Upper lobe of left lung (tissue), 6 donors: ENCODE measurements at regions not wholly inside any gene's neighbourhood (a gene's known extent, or its start where the extent isn't known, plus 50 kb on each side); places are given as distances from the start of the nearest gene placed in this dataset.

ENCODE experiments used
- ATAC-seq, 2 donors: fragments of 200-7000 bp; cut with Tn5 transposase; one replicate each; pipeline ENCODE4 v1.9.1; 2022; ENCODE audit warnings: mild to moderate bottlenecking in 2 of 2, moderate library complexity in 2 of 2; ENCODE audit not compliant: low FRiP score in 2 of 2
- DNase-seq, 2 donors: peaks; one replicate each; pipeline ENCODE4 v3.0.0-alpha.2; 2019 to 2020
- H3K27ac ChIP-seq, 4 donors: fragments of 200-600 bp; sonication (generic); one replicate each; pipeline ENCODE4 v1.5.1; 2016 to 2019
- H3K27me3 ChIP-seq, 4 donors: fragments of 200-600 bp; sonication (generic); one replicate each; pipeline ENCODE4 v1.5.1; 2017 to 2019
- H3K36me3 ChIP-seq, 4 donors: fragments of 200-600 bp; sonication (generic); one replicate each; pipeline ENCODE4 v1.5.1; 2016 to 2019
- H3K4me1 ChIP-seq, 4 donors: fragments of 200-600 bp; sonication (generic); one replicate each; pipeline ENCODE4 v1.5.1; 2018 to 2019
- H3K4me3 ChIP-seq, 4 donors: fragments of 200-600 bp; sonication (generic); one replicate each; pipeline ENCODE4 v1.5.1; 2017 to 2019; ENCODE audit warnings: mild to moderate bottlenecking in 2 of 4, moderate library complexity in 1 of 4
- H3K9me3 ChIP-seq, 4 donors: fragments of 200-600 bp; sonication (generic); one replicate each; pipeline ENCODE4 v1.5.1; 2018 to 2019
- EP300 ChIP-seq, 4 donors: sonication (generic); formaldehyde crosslinking; IDR thresholded peaks; one replicate each; pipeline ENCODE4 v1.5.1; 2017; ENCODE audit warnings: antibody characterized with exemption in 4 of 4, control low read depth in 2 of 4
- POLR2A ChIP-seq, 4 donors: fragments of 450-650 bp; IDR thresholded peaks; one replicate each; pipeline ENCODE4 v1.5.1; 2016 to 2017; ENCODE audit warnings: antibody characterized with exemption in 4 of 4, mild to moderate bottlenecking in 2 of 4
- POLR2AphosphoS5 ChIP-seq, 2 donors: sonication (generic); formaldehyde crosslinking; IDR thresholded peaks; one replicate each; pipeline ENCODE4 v1.5.1; 2017; ENCODE audit warnings: antibody characterized with exemption in 2 of 2
- WGBS, 2 donors: methylation state at CpG; one replicate each; pipeline ENCODE4 v1.1.5; 2017 to 2018; 5-methylcytosine and 5-hydroxymethylcytosine counted together
- TF ChIP-seq, protein P1 (sequence below), 6 experiments: fragments of 450-650 bp in 4 of 6; fragments of 200-600 bp in 2 of 6; sonication (generic) in 2 of 6; IDR thresholded peaks; one replicate each; pipeline ENCODE4 v1.5.1; 2016 to 2019; ENCODE audit warnings: antibody characterized with exemption in 6 of 6
- donor health status: DM: no; HTN: no; CAD: no; lungs with moderate emphysema.
- donor health status: DM: no; HTN: yes; CAD: no; lungs with severe emphysema.

- Histone ChIP-seq H3K27ac (no peak overlapping the region), H3K4me3 (no peak overlapping the region), H3K9me3 (peaks cover 0 to 6% (median 0%) of the 10 kb centered on the region in 4 donors), H3K4me1 (peaks cover 0 to 7% (median 0%) of the 10 kb centered on the region in 4 donors), H3K36me3 (no peaks in the 10 kb centered on the region), H3K27me3 (no peaks in the 10 kb centered on the region)
- DNase-seq (no peak), ATAC-seq (no peak)
- TF ChIP-seq, protein P1, sequence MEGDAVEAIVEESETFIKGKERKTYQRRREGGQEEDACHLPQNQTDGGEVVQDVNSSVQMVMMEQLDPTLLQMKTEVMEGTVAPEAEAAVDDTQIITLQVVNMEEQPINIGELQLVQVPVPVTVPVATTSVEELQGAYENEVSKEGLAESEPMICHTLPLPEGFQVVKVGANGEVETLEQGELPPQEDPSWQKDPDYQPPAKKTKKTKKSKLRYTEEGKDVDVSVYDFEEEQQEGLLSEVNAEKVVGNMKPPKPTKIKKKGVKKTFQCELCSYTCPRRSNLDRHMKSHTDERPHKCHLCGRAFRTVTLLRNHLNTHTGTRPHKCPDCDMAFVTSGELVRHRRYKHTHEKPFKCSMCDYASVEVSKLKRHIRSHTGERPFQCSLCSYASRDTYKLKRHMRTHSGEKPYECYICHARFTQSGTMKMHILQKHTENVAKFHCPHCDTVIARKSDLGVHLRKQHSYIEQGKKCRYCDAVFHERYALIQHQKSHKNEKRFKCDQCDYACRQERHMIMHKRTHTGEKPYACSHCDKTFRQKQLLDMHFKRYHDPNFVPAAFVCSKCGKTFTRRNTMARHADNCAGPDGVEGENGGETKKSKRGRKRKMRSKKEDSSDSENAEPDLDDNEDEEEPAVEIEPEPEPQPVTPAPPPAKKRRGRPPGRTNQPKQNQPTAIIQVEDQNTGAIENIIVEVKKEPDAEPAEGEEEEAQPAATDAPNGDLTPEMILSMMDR (IDR thresholded peaks at IDR 0.05): no peak
- TF ChIP-seq POLR2A (IDR thresholded peaks at IDR 0.05) (no peak), EP300 (IDR thresholded peaks at IDR 0.05) (no peak), POLR2AphosphoS5 (IDR thresholded peaks at IDR 0.05) (no peak)
- 98 to 99% methylated on average over 3 of the region's 3 CpGs for WGBS, 2 donors
These were observed 526.3 kb upstream of the DAB2 start for GRCh38 chr5:39951070-39951469.

- WGBS, 2 donors: 47 to 48% methylated on average over 2 of the region's 2 CpGs
- TF ChIP-seq, protein P1 (IDR thresholded peaks at IDR 0.05): peak; percentile 16 to 69 (median 46)
- no peak for TF ChIP-seq POLR2A (IDR thresholded peaks at IDR 0.05)
- DNase-seq (peak in 1 of 2 donors; percentile 62), ATAC-seq (peak; percentile 67 to 86)
- Histone ChIP-seq H3K9me3 (peaks cover 0 to 6% (median 0%) of the 10 kb centered on the region in 4 donors), H3K36me3 (no peaks in the 10 kb centered on the region), H3K4me3 (no peak overlapping the region), H3K27me3 (no peaks in the 10 kb centered on the region), H3K27ac (no peak overlapping the region), H3K4me1 (peaks cover 0 to 7% (median 0%) of the 10 kb centered on the region in 4 donors)
These were observed 524.2 kb upstream of the DAB2 start for GRCh38 chr5:39948867-39949468.

GRCh38 chr5:39948341-39948740, 523.6 kb upstream of the DAB2 start:
- peaks cover 0 to 7% (median 0%) of the 10 kb centered on the region in 4 donors for H3K4me1 ChIP-seq
- no peaks in the 10 kb centered on the region for H3K27me3 ChIP-seq
- ATAC-seq (no peak), DNase-seq (no peak)
- peaks cover 0 to 6% (median 0%) of the 10 kb centered on the region in 4 donors for H3K9me3 ChIP-seq
- H3K4me3 ChIP-seq: no peak overlapping the region
- no peaks in the 10 kb centered on the region for H3K36me3 ChIP-seq
- no peak overlapping the region for H3K27ac ChIP-seq
- 43 to 69% methylated on average over 1 of the region's 1 CpG for WGBS, 2 donors
- TF ChIP-seq POLR2A (IDR thresholded peaks at IDR 0.05) (no peak), EP300 (IDR thresholded peaks at IDR 0.05) (no peak), POLR2AphosphoS5 (IDR thresholded peaks at IDR 0.05) (no peak)
- TF ChIP-seq, protein P1 (IDR thresholded peaks at IDR 0.05): no peak

DNA sequence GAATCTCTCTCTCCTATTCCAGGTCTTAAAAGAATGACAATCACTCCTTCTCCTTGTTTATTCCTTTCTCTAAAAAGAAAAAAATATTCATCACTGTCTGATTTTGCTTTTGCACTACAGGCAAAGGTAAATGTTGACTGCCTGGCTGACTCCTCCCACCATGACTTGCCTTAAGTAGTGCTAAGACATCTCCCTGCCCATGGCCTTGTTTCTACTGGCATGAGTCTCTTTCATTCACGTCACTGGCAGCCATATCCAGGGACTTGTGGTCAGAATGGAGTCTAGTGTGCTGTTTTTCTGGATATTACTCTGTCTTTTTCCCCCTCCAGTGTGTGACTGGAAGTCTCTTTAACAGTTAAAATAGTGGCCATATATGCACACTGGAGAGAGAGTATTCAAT, 522.9 kb upstream of the DAB2 start:
- 81% methylated on average over 1 of the region's 1 CpG for WGBS, 2 donors

More for the DNA sequence above, 522.9 kb upstream of the DAB2 start:
- no peak for TF ChIP-seq EP300 (IDR thresholded peaks at IDR 0.05)
- TF ChIP-seq POLR2AphosphoS5 (IDR thresholded peaks at IDR 0.05): no peak
- no peak for TF ChIP-seq POLR2A (IDR thresholded peaks at IDR 0.05)
- TF ChIP-seq, protein P1 (IDR thresholded peaks at IDR 0.05): no peak
- peaks cover 0 to 7% (median 0%) of the 10 kb centered on the region in 4 donors for H3K4me1 ChIP-seq
- ATAC-seq: peak in 1 of 2 donors; percentile 76
- H3K4me3 ChIP-seq: no peak overlapping the region
- peak in 1 of 2 donors; percentile 25 for DNase-seq
- H3K27ac ChIP-seq: peak overlapping the region in 1 of 4 donors; percentile 49
- no peaks in the 10 kb centered on the region for H3K36me3 ChIP-seq
- H3K27me3 ChIP-seq: no peaks in the 10 kb centered on the region
- H3K9me3 ChIP-seq: peaks cover 0 to 6% (median 0%) of the 10 kb centered on the region in 4 donors
